NCI-H1092 (cell line): ENCODE measurements at regions not wholly inside any gene's neighbourhood (a gene's known extent, or its start where the extent isn't known, plus 50 kb on each side); places are given as distances from the start of the nearest gene placed in this dataset.
A peak's percentile ranks its signal among the peaks of the same experiment; 100 is the strongest.
"Not testable (repeated sequence)": the region's sequence is repeated elsewhere in the genome, so short reads cannot be mapped to it uniquely, and the experiment has no call there.

ENCODE experiments used
- DNase-seq: peaks from one replicate; lab custom pipeline; 2025; lab: John Stamatoyannopoulos, UW

- peak; percentile 31 for DNase-seq
Measured at GRCh38 chrX:94850811-94851210, 1176.8 kb downstream of the FAM133A start.

GRCh38 chrX:94854251-94854650, 1180.2 kb downstream of the FAM133A start:
- no peak for DNase-seq

GRCh38 chrX:94862470-94862869, 1188.5 kb downstream of the FAM133A start:
- DNase-seq, result not testable (repeated sequence)

- DNase-seq, result no peak
Measured at GRCh38 chrX:94871640-94872039, 1197.6 kb downstream of the FAM133A start.

GRCh38 chrX:94901849-94902248, 1227.8 kb downstream of the FAM133A start:
- no peak for DNase-seq

- DNase-seq, result no peak
Measured at GRCh38 chrX:94908171-94908570, 1234.2 kb downstream of the FAM133A start.

- DNase-seq, result no peak
Measured at GRCh38 chrX:94908648-94909047, 1234.6 kb downstream of the FAM133A start.

- DNase-seq, result no peak
Measured at GRCh38 chrX:94914235-94914634, 1240.2 kb downstream of the FAM133A start.

- no peak for DNase-seq
Measured at GRCh38 chrX:94932278-94932965, 1258.4 kb downstream of the FAM133A start.

GRCh38 chrX:94936722-94937121, 1262.7 kb downstream of the FAM133A start:
- DNase-seq, result no peak

GRCh38 chrX:94937491-94937890, 1263.5 kb downstream of the FAM133A start:
- DNase-seq, result no peak

- DNase-seq, result no peak
Measured at GRCh38 chrX:94942603-94943002, 1268.6 kb downstream of the FAM133A start.

- not testable (repeated sequence) for DNase-seq
Measured at GRCh38 chrX:94946137-94946536, 1272.1 kb downstream of the FAM133A start.

- no peak for DNase-seq
Measured at GRCh38 chrX:94961730-94962129, 1287.7 kb downstream of the FAM133A start.

- no peak for DNase-seq
Measured at GRCh38 chrX:94977562-94977961, 1303.6 kb downstream of the FAM133A start.

GRCh38 chrX:94977986-94978385, 1304.0 kb downstream of the FAM133A start:
- no peak for DNase-seq
